SU-DHL-6 (cell line): ENCODE measurements at regions not wholly inside any gene's neighbourhood (a gene's known extent, or its start where the extent isn't known, plus 50 kb on each side); places are given as distances from the start of the nearest gene placed in this dataset.

Experiments
- H2AFZ ChIP-seq: fragments of 200-600 bp; sonication (generic); 2 replicates; pipeline ENCODE4 v1.6.1; 2014; ENCODE audit warnings: low read depth, mild to moderate bottlenecking, moderate library complexity, mixed read lengths, antibody characterized with exemption, low read length; ENCODE audit not compliant: severe bottlenecking
- H3F3A ChIP-seq: fragments of 200-600 bp; shearing (Covaris generic); 2 replicates; pipeline ENCODE4 v1.6.0; 2016; ENCODE audit warnings: antibody characterized with exemption, mild to moderate bottlenecking; ENCODE audit not compliant: insufficient read depth
- H3K27ac ChIP-seq: fragments of 200-600 bp; sonication (generic); 2 replicates; pipeline ENCODE4 v1.5.1; 2016; ENCODE audit warnings: low read depth, mild to moderate bottlenecking, low read length, moderate library complexity, mixed read lengths
- H3K27me3 ChIP-seq: fragments of 200-600 bp; sonication (generic), shearing (Covaris generic); 2 replicates; pipeline ENCODE4 v1.6.0; 2014; ENCODE audit warnings: mild to moderate bottlenecking, low read length
- H3K36me3 ChIP-seq: fragments of 200-600 bp; sonication (generic); 2 replicates; pipeline ENCODE4 v1.6.1; 2014; ENCODE audit warnings: mild to moderate bottlenecking, low read length, mixed read lengths
- H3K4me2 ChIP-seq: fragments of 300-600, 200-600 bp; shearing (Covaris generic), sonication (generic); 2 replicates; pipeline ENCODE4 v1.6.0; 2014; ENCODE audit warnings: low read length, low read depth, mild to moderate bottlenecking; ENCODE audit not compliant: poor library complexity, severe bottlenecking
- H3K4me3 ChIP-seq: fragments of 200-600 bp; sonication (generic); 2 replicates; pipeline ENCODE4 v1.5.1; 2014; ENCODE audit warnings: antibody characterized with exemption, low read length, mild to moderate bottlenecking, mixed read lengths; ENCODE audit not compliant: insufficient read depth, poor library complexity, severe bottlenecking
- H3K79me2 ChIP-seq: fragments of 200-600 bp; sonication (generic); 2 replicates; pipeline ENCODE4 v1.6.1; 2014; ENCODE audit warnings: mild to moderate bottlenecking, low read length, moderate library complexity; ENCODE audit not compliant: insufficient read depth
- H3K9ac ChIP-seq: fragments of 200-600 bp; sonication (generic); 2 replicates; pipeline ENCODE4 v1.7.0; 2014; ENCODE audit warnings: mild to moderate bottlenecking, low read length
- H3K9me2 ChIP-seq: fragments of 200-600 bp; sonication (generic); replicated peaks from 2 replicates; pipeline ENCODE4 v1.6.1; 2014; ENCODE audit warnings: low read length; ENCODE audit not compliant: insufficient read depth
- H3K9me3 ChIP-seq: fragments of 200-600 bp; sonication (generic); 2 replicates; pipeline ENCODE4 v1.6.1; 2014; ENCODE audit warnings: low read length, mixed read lengths; ENCODE audit not compliant: insufficient read depth
- H4K20me1 ChIP-seq: fragments of 200-600 bp; sonication (generic); 2 replicates; pipeline ENCODE4 v1.6.1; 2014; ENCODE audit warnings: low read depth, mild to moderate bottlenecking, antibody characterized with exemption, low read length, moderate library complexity, mixed read lengths
- CTCF ChIP-seq: fragments of 200-600 bp; sonication (generic); IDR thresholded peaks from one replicate; pipeline ENCODE4 v1.5.1; 2017; ENCODE audit warnings: antibody characterized with exemption, mild to moderate bottlenecking, low read length, moderate library complexity; ENCODE audit not compliant: insufficient read depth, poor library complexity, severe bottlenecking
- EZH2phosphoT487 ChIP-seq: fragments of 200-600 bp; sonication (generic), shearing (Covaris generic); conservative IDR thresholded peaks from 2 replicates; pipeline ENCODE4 v1.6.1; 2018; ENCODE audit warnings: mild to moderate bottlenecking, antibody characterized with exemption, low read length, moderate library complexity, mixed read lengths

GRCh38 chr14:49447540-49448107 is 138.6 kb downstream of the RPS29 start:
- Histone ChIP-seq H3K27ac (no peak overlapping the region), H3K36me3 (no peaks in the 10 kb centered on the region), H4K20me1 (no peaks in the 10 kb centered on the region), H3K27me3 (no peaks in the 10 kb centered on the region), H3K9me3 (no peaks in the 10 kb centered on the region), H3K9me2 (no peaks in the 10 kb centered on the region), H3K9ac (no peak overlapping the region), H3K4me3 (no peak overlapping the region), H3K79me2 (no peaks in the 10 kb centered on the region), H3F3A (no peaks in the 10 kb centered on the region), H2AFZ (no peak overlapping the region), H3K4me2 (no peak overlapping the region)
- TF ChIP-seq CTCF (no peak), EZH2phosphoT487 (no peak)

DNA sequence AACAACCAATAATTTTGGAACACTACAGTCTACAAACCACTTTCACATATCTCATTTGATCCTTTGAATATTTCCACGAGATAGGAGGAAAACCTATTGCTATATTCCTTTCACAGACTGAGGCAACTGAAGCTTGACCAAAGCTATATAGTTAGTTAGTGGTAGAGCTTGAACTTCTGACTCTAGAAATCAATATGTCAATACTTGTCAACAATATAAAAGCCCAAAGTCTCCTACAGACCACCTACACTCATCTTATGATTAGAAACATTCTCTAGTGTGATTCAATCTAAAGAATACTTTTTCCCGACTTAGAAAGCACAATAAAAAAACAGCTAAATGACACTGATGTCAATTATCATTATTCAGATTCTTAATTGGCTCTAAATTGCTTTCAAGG is 139.4 kb downstream of the RPS29 start:
- Histone ChIP-seq H2AFZ (no peak overlapping the region), H3K9me3 (no peaks in the 10 kb centered on the region)
- TF ChIP-seq CTCF (no peak), EZH2phosphoT487 (no peak)

GRCh38 chr14:49438256-49438770 is 147.9 kb downstream of the RPS29 start:
- H3K36me3 ChIP-seq: no peaks in the 10 kb centered on the region
- no peaks in the 10 kb centered on the region for H3K9me2 ChIP-seq
- H2AFZ ChIP-seq: no peak overlapping the region
- no peak overlapping the region for H3K4me3 ChIP-seq
- no peak overlapping the region for H3K27ac ChIP-seq
- no peaks in the 10 kb centered on the region for H3K79me2 ChIP-seq
- H3F3A ChIP-seq: no peaks in the 10 kb centered on the region
- no peak overlapping the region for H3K4me2 ChIP-seq
- H3K27me3 ChIP-seq: no peaks in the 10 kb centered on the region
- no peak overlapping the region for H3K9ac ChIP-seq
- TF ChIP-seq EZH2phosphoT487 (no peak), CTCF (no peak)
- no peaks in the 10 kb centered on the region for H3K9me3 ChIP-seq
- H4K20me1 ChIP-seq: no peaks in the 10 kb centered on the region

More for the DNA sequence above, 139.4 kb downstream of the RPS29 start:
- Histone ChIP-seq H3K27me3 (no peaks in the 10 kb centered on the region), H3K4me3 (no peak overlapping the region), H3K9ac (no peak overlapping the region), H3F3A (no peaks in the 10 kb centered on the region), H3K36me3 (no peaks in the 10 kb centered on the region), H3K27ac (no peak overlapping the region), H4K20me1 (no peaks in the 10 kb centered on the region), H3K79me2 (no peaks in the 10 kb centered on the region), H3K4me2 (no peak overlapping the region), H3K9me2 (no peaks in the 10 kb centered on the region)
